Skeletal muscle tissue (tissue), 3 donors: ENCODE measurements at regions not wholly inside any gene's neighbourhood (a gene's known extent, or its start where the extent isn't known, plus 50 kb on each side); places are given as distances from the start of the nearest gene placed in this dataset.

Experiments used
- H3K27ac ChIP-seq: one replicate; pipeline ENCODE4 v1.7.0; 2013; ENCODE audit warnings: mild to moderate bottlenecking, low read depth, low read length, inconsistent platforms
- H3K27me3 ChIP-seq, 3 donors: one replicate each; pipeline ENCODE4 v1.7.0; 2013; ENCODE audit warnings: low read length in 3 of 3; ENCODE audit not compliant: control insufficient read depth in 3 of 3, insufficient read depth in 3 of 3
- H3K36me3 ChIP-seq, 3 donors: one replicate each; pipeline ENCODE4 v1.7.0; 2013; ENCODE audit warnings: low read length in 3 of 3; ENCODE audit not compliant: control insufficient read depth in 3 of 3, insufficient read depth in 3 of 3
- H3K4me1 ChIP-seq, 3 donors: one replicate each; pipeline ENCODE4 v1.7.0; 2013; ENCODE audit warnings: low read length in 3 of 3, mild to moderate bottlenecking in 3 of 3; ENCODE audit not compliant: control insufficient read depth in 3 of 3, insufficient read depth in 3 of 3
- H3K4me3 ChIP-seq, 3 donors: one replicate each; pipeline ENCODE4 v1.7.0; 2013; ENCODE audit warnings: low read length in 3 of 3
- H3K9ac ChIP-seq, 3 donors: one replicate each; pipeline ENCODE4 v1.7.0; 2013; ENCODE audit warnings: low read length in 3 of 3, mild to moderate bottlenecking in 3 of 3, moderate library complexity in 2 of 3, low read depth in 1 of 3
- H3K9me3 ChIP-seq, 3 donors: one replicate each; pipeline ENCODE4 v1.7.0; 2013; ENCODE audit warnings: low read length in 3 of 3; ENCODE audit not compliant: control insufficient read depth in 3 of 3
- donor health status: Osteomylitis.

DNA sequence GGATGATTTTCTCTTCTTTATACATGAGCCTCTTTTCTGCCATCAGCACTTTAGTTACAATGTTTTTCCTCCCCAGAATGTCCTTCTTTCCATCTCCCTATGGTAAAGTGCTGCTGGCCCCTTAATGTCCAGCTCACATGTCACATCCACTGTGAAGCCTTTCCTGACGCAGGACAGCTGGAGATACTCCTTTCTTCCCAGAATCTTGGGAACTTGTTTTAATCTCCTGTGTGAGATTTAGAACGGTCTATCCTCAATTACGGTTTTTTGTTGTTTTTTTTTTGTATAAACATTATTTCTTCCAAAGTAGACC is 147.7 kb upstream of the TSC22D2 start:
- Histone ChIP-seq H3K27ac (no peak overlapping the region), H3K4me1 (peaks cover 3 to 4% (median 4%) of the 10 kb centered on the region in 3 donors), H3K27me3 (no peaks in the 10 kb centered on the region), H3K36me3 (no peaks in the 10 kb centered on the region), H3K9ac (no peak overlapping the region), H3K9me3 (no peaks in the 10 kb centered on the region), H3K4me3 (no peak overlapping the region)

DNA sequence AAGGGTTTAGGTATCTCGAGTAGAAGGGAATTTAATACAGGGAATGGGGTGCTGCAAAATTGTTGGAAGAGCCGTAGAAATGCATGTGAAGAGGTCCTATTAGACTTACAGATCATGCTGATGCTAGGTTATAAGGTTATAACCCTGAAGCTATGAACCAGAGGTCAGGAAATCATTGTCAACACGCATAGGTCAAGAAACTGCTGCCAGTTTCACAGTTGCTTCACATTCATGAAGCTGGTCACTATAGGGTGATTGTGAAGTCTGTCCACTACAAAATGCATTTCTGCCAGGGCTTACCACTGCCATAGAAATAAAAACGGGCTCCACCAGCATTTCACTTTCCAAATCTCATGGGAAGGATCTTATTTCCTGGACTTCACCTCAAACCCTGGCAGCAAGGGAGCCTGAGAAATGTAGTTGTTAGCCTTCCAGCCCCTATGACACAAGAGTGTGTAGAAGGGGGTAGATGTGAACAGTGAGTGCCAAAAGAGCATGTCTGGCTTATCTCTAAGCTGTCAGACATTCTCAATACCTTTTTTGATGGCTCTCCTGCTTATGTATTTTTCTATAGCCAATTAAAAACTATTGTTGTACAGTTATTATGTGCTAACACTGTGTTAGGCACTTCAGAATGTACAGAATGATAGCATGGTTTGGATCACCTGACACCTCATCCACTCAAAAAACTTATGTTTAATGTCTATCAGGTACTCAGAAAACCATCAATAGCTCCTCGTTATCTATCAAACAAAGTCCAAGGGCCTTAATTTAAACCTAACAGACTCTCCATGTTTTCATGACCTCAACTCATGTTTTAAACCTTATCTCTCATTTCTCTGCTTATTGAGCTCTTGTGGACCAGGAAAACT is 148.3 kb upstream of the TSC22D2 start:
- Histone ChIP-seq H3K27me3 (no peaks in the 10 kb centered on the region), H3K27ac (no peak overlapping the region), H3K4me3 (no peak overlapping the region), H3K9me3 (no peaks in the 10 kb centered on the region), H3K36me3 (no peaks in the 10 kb centered on the region), H3K4me1 (peaks cover 9 to 10% (median 9%) of the 10 kb centered on the region in 3 donors), H3K9ac (no peak overlapping the region)

DNA sequence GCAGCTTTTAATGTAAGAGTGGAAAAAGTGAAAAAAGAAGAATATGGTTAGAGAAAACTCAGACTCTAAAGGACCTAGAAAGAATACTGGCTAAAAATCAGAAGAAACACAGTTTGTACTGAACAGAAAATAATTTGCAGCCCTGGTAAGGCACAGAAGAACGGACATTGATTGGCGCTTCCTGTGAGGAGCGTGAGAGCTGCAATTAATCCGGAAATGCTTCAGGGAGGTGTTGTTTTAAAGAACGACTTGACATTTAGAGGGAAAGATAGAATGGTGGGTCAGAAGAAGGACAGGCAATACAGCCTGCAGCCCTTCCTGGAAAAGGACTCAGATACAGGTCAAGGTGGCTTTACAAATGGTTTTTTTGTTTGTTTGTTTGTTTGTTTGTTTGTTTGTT is 151.3 kb upstream of the TSC22D2 start:
- Histone ChIP-seq H3K27ac (no peak overlapping the region), H3K4me1 (peaks cover 13 to 22% (median 21%) of the 10 kb centered on the region in 3 donors), H3K4me3 (no peak overlapping the region), H3K27me3 (no peaks in the 10 kb centered on the region), H3K9ac (no peak overlapping the region), H3K36me3 (no peaks in the 10 kb centered on the region), H3K9me3 (no peaks in the 10 kb centered on the region)

DNA sequence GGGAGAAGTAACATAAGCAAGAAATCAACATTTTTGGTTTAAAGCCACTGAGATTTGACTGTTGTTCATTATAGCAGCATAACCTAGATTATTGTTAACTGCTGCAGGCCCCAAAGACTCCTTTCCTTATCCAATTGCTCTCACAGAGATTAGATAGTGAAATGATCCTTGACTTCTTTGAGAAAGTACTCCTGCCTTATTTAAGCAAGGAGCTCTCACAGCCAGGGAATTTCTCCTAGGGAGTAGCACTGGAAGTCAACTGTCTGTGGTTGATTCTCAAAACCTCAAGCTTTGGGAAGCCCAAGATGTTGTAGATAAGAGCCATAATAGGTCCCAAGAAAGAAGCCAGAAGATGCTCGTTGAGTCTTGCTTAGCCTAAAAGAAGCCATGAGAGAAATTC is 151.8 kb upstream of the TSC22D2 start:
- Histone ChIP-seq H3K27ac (no peak overlapping the region), H3K4me1 (peaks cover 13 to 25% (median 22%) of the 10 kb centered on the region in 3 donors), H3K9me3 (no peaks in the 10 kb centered on the region), H3K4me3 (no peak overlapping the region), H3K36me3 (no peaks in the 10 kb centered on the region), H3K9ac (no peak overlapping the region), H3K27me3 (no peaks in the 10 kb centered on the region)

- peak overlapping the region; percentile 83 for H3K27ac ChIP-seq
- no peaks in the 10 kb centered on the region for H3K27me3 ChIP-seq
- no peak overlapping the region for H3K9ac ChIP-seq
- H3K4me3 ChIP-seq: no peak overlapping the region
- H3K36me3 ChIP-seq: no peaks in the 10 kb centered on the region
- H3K9me3 ChIP-seq: no peaks in the 10 kb centered on the region
- peaks cover 13 to 27% (median 24%) of the 10 kb centered on the region in 3 donors for H3K4me1 ChIP-seq
Measured at GRCh38 chr3:150255826-150256225, 152.3 kb upstream of the TSC22D2 start.

DNA sequence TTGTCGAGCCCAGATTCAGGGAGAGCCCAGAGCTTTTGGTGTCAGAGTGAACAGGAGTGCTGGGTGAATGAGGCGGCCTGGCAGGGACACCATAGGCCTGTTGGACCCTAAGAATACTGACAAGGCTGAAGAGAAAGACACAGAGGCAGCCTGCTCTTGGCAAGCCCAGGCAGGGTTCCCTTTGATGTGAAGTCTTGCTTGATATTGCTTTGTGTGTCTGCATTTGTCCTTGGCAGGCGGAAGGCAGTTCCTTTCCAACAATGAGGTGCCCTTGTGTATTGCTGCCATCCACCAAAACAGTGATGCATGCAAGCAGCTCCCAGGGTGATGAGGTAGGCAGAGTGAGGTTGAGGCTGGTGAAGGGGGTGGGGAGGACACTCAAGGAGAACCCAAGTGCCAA is 152.7 kb upstream of the TSC22D2 start:
- peak overlapping the region; percentile 22 to 66 (median 45) for H3K9ac ChIP-seq
- H3K36me3 ChIP-seq: no peaks in the 10 kb centered on the region
- H3K27ac ChIP-seq: peak overlapping the region; percentile 83
- peak overlapping the region in 1 of 3 donors; percentile 5 for H3K4me3 ChIP-seq
- H3K9me3 ChIP-seq: no peaks in the 10 kb centered on the region
- peaks cover 13 to 29% (median 24%) of the 10 kb centered on the region in 3 donors for H3K4me1 ChIP-seq
- H3K27me3 ChIP-seq: no peaks in the 10 kb centered on the region

GRCh38 chr3:150254309-150254708 is 153.8 kb upstream of the TSC22D2 start:
- Histone ChIP-seq H3K27me3 (no peaks in the 10 kb centered on the region), H3K27ac (peak overlapping the region; percentile 83), H3K9me3 (no peaks in the 10 kb centered on the region), H3K4me1 (peaks cover 16 to 34% (median 27%) of the 10 kb centered on the region in 3 donors), H3K36me3 (no peaks in the 10 kb centered on the region), H3K9ac (no peak overlapping the region), H3K4me3 (no peak overlapping the region)

- Histone ChIP-seq H3K27me3 (no peaks in the 10 kb centered on the region), H3K9me3 (no peaks in the 10 kb centered on the region), H3K27ac (no peak overlapping the region), H3K36me3 (no peaks in the 10 kb centered on the region), H3K9ac (no peak overlapping the region), H3K4me1 (peaks cover 16 to 34% (median 27%) of the 10 kb centered on the region in 3 donors), H3K4me3 (no peak overlapping the region)
Measured at GRCh38 chr3:150253622-150254021, 154.5 kb upstream of the TSC22D2 start.

DNA sequence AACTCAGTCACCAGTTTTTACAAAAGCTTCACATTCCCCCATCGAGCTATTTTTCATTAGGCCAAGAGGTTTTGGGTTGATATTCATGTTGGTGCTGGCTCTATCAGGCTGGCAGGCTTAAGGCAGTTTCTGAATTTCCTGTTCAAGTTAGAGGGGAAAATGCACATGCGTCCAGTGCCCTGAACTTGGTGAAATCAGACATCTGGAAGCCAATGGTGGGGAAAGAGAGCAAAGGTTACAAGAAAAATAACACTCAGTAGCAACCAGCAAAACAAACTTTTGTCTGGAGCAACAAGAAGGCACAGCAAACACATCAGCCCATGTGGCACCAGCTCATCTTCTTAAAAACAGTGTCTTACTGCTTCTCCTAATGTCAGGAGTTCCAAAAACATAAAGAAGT is 155.6 kb upstream of the TSC22D2 start:
- no peaks in the 10 kb centered on the region for H3K36me3 ChIP-seq
- H3K27me3 ChIP-seq: no peaks in the 10 kb centered on the region
- no peak overlapping the region for H3K4me3 ChIP-seq
- no peaks in the 10 kb centered on the region for H3K9me3 ChIP-seq
- H3K9ac ChIP-seq: no peak overlapping the region
- peaks cover 16 to 34% (median 27%) of the 10 kb centered on the region in 3 donors for H3K4me1 ChIP-seq
- H3K27ac ChIP-seq: peak overlapping the region; percentile 2

GRCh38 chr3:150251187-150252062 is 156.7 kb upstream of the TSC22D2 start:
- H3K27ac ChIP-seq: peak overlapping the region; percentile 31
- no peaks in the 10 kb centered on the region for H3K27me3 ChIP-seq
- H3K36me3 ChIP-seq: no peaks in the 10 kb centered on the region
- H3K4me3 ChIP-seq: no peak overlapping the region
- peaks cover 16 to 34% (median 27%) of the 10 kb centered on the region in 3 donors for H3K4me1 ChIP-seq
- no peaks in the 10 kb centered on the region for H3K9me3 ChIP-seq
- peak overlapping the region in 1 of 3 donors; percentile 25 for H3K9ac ChIP-seq
